GM23248 (cell line): ENCODE measurements at regions not wholly inside any gene's neighbourhood (a gene's known extent, or its start where the extent isn't known, plus 50 kb on each side); places are given as distances from the start of the nearest gene placed in this dataset.
"Not testable (repeated sequence)": the region's sequence is repeated elsewhere in the genome, so short reads cannot be mapped to it uniquely, and the experiment has no call there.

Source experiments
- DNase-seq: peaks from one replicate; pipeline ENCODE4 v3.0.0-alpha.2; 2015
- H2AFZ ChIP-seq: fragments of 200-600 bp; sonication (generic); 2 replicates; pipeline ENCODE4 v1.6.1; 2016; ENCODE audit warnings: antibody characterized with exemption
- H3F3A ChIP-seq: fragments of 200-600 bp; sonication (generic); 2 replicates; pipeline ENCODE4 v1.6.1; 2016; ENCODE audit warnings: mild to moderate bottlenecking, antibody characterized with exemption, mixed run types; ENCODE audit not compliant: insufficient read depth
- H3K27ac ChIP-seq: fragments of 200-600 bp; sonication (generic); 2 replicates; pipeline ENCODE4 v1.5.1; 2016; ENCODE audit warnings: mild to moderate bottlenecking
- H3K27me3 ChIP-seq: fragments of 200-600 bp; sonication (generic); replicated peaks from 2 replicates; pipeline ENCODE4 v1.6.1; 2016; ENCODE audit warnings: mild to moderate bottlenecking; ENCODE audit not compliant: insufficient read depth
- H3K36me3 ChIP-seq: fragments of 200-600 bp; sonication (generic); 2 replicates; pipeline ENCODE4 v1.6.1; 2016; ENCODE audit warnings: low read depth, mild to moderate bottlenecking
- H3K4me1 ChIP-seq: fragments of 200-600 bp; sonication (generic); 2 replicates; pipeline ENCODE4 v1.6.1; 2016; ENCODE audit warnings: mild to moderate bottlenecking; ENCODE audit not compliant: insufficient read depth
- H3K4me2 ChIP-seq: fragments of 200-600 bp; sonication (generic); one replicate; pipeline ENCODE4 v1.6.1; 2016; ENCODE audit warnings: mild to moderate bottlenecking; ENCODE audit not compliant: unreplicated experiment
- H3K4me3 ChIP-seq: fragments of 200-600 bp; sonication (generic); 2 replicates; pipeline ENCODE4 v1.5.1; 2016; ENCODE audit warnings: mild to moderate bottlenecking
- H3K79me2 ChIP-seq: fragments of 200-600 bp; sonication (generic); 2 replicates; pipeline ENCODE4 v1.6.1; 2016; ENCODE audit warnings: mild to moderate bottlenecking; ENCODE audit not compliant: insufficient read depth
- H3K9ac ChIP-seq: fragments of 200-600 bp; sonication (generic); 2 replicates; pipeline ENCODE4 v1.6.1; 2016; ENCODE audit warnings: mild to moderate bottlenecking
- H3K9me2 ChIP-seq: fragments of 200-600 bp; sonication (generic); 2 replicates; pipeline ENCODE4 v1.6.1; 2016; ENCODE audit warnings: mixed run types, mild to moderate bottlenecking, moderate library complexity; ENCODE audit not compliant: insufficient read depth
- H3K9me3 ChIP-seq: fragments of 200-600 bp; sonication (generic); one replicate; pipeline ENCODE4 v1.6.1; 2017; ENCODE audit warnings: low read depth
- H4K20me1 ChIP-seq: fragments of 200-600 bp; sonication (generic); 2 replicates; pipeline ENCODE4 v1.6.0; 2016; ENCODE audit not compliant: insufficient read depth
- EZH2 ChIP-seq: fragments of 200-600 bp; sonication (generic); IDR thresholded peaks from 2 replicates; pipeline ENCODE4 v1.6.1; 2018; ENCODE audit warnings: antibody characterized with exemption, mild to moderate bottlenecking; ENCODE audit not compliant: insufficient read depth, poor library complexity, severe bottlenecking
- EZH2phosphoT487 ChIP-seq: fragments of 200-600 bp; sonication (generic); IDR thresholded peaks from 2 replicates; pipeline ENCODE4 v1.6.1; 2018; ENCODE audit warnings: antibody characterized with exemption, moderate library complexity, mild to moderate bottlenecking, low read depth; ENCODE audit not compliant: insufficient read depth
- WGBS, 2 experiments: methylation state at CpG; one replicate each; pipeline ENCODE4 v1.1.6; 2015 to 2017; ENCODE audit warnings: low lambda C conversion rate in 2 of 2, low coverage in 1 of 2; ENCODE audit errors: missing lambda C conversion rate in 2 of 2; 5-methylcytosine and 5-hydroxymethylcytosine counted together
- in situ Hi-C: fragments of 300-500 bp; cut with MboI; formaldehyde crosslinking; loops from 2 replicates; pipeline ENCODE4 v1.15.0; 2020

- H3K79me2 ChIP-seq, result no peaks in the 10 kb centered on the region
- peak; percentile 33 for DNase-seq
- no peak overlapping the region for H3K9ac ChIP-seq
- in situ Hi-C loops, result no loop called here
- no peak overlapping the region for H3K4me2 ChIP-seq
- no peak overlapping the region for H3K27ac ChIP-seq
- no peaks in the 10 kb centered on the region for H3K9me3 ChIP-seq
- no peaks in the 10 kb centered on the region for H3F3A ChIP-seq
- no peaks in the 10 kb centered on the region for H4K20me1 ChIP-seq
- no peaks in the 10 kb centered on the region for H3K36me3 ChIP-seq
- no peaks in the 10 kb centered on the region for H3K4me1 ChIP-seq
- no peak overlapping the region for H2AFZ ChIP-seq
- no peaks in the 10 kb centered on the region for H3K9me2 ChIP-seq
- no peak for TF ChIP-seq EZH2
- TF ChIP-seq EZH2phosphoT487, result no peak
- no peaks in the 10 kb centered on the region for H3K27me3 ChIP-seq
- H3K4me3 ChIP-seq, result no peak overlapping the region
Measured at GRCh38 chr4:158958489-158959270, 144.2 kb upstream of the RAPGEF2 start.

GRCh38 chr4:158962393-158962792, 140.5 kb upstream of the RAPGEF2 start:
- Histone ChIP-seq H3K9me2 (no peaks in the 10 kb centered on the region), H3K27me3 (no peaks in the 10 kb centered on the region), H3K9me3 (no peaks in the 10 kb centered on the region), H4K20me1 (no peaks in the 10 kb centered on the region), H3K36me3 (no peaks in the 10 kb centered on the region), H3K79me2 (no peaks in the 10 kb centered on the region), H2AFZ (no peak overlapping the region), H3F3A (no peaks in the 10 kb centered on the region), H3K4me3 (no peak overlapping the region), H3K9ac (no peak overlapping the region), H3K27ac (no peak overlapping the region), H3K4me2 (no peak overlapping the region), H3K4me1 (no peaks in the 10 kb centered on the region)
- in situ Hi-C loops, result no loop called here
- DNase-seq, result no peak
- 54 to 58% methylated on average over 2 of the region's 2 CpGs for WGBS, 2 experiments
- no peak for TF ChIP-seq EZH2
- no peak for TF ChIP-seq EZH2phosphoT487

- H3K4me2 ChIP-seq, H3K9me2 ChIP-seq, H2AFZ ChIP-seq, H3K27me3 ChIP-seq, H3K4me3 ChIP-seq, H4K20me1 ChIP-seq, H3K4me1 ChIP-seq, in situ Hi-C loops, H3K36me3 ChIP-seq, H3F3A ChIP-seq, H3K79me2 ChIP-seq, H3K9me3 ChIP-seq, H3K27ac ChIP-seq, DNase-seq, H3K9ac ChIP-seq: not testable (repeated sequence)
- WGBS, 2 experiments, result 91 to 92% methylated on average over 2 of the region's 2 CpGs
Measured at GRCh38 chr4:158963282-158963681, 139.6 kb upstream of the RAPGEF2 start.

GRCh38 chr4:158964114-158964727, 138.7 kb upstream of the RAPGEF2 start:
- WGBS, 2 experiments, result 92 to 93% methylated on average over 5 of the region's 5 CpGs
- H3K4me1 ChIP-seq, result no peaks in the 10 kb centered on the region
- no peak for TF ChIP-seq EZH2
- TF ChIP-seq EZH2phosphoT487, result no peak
- H3F3A ChIP-seq, result no peaks in the 10 kb centered on the region
- no peaks in the 10 kb centered on the region; the same call in 1 of the 2 replicates for H3K27me3 ChIP-seq
- no peaks in the 10 kb centered on the region for H4K20me1 ChIP-seq
- no peak overlapping the region for H3K27ac ChIP-seq
- no peak overlapping the region for H3K9ac ChIP-seq
- in situ Hi-C loops, result no loop called here
- no peaks in the 10 kb centered on the region for H3K36me3 ChIP-seq
- H3K9me2 ChIP-seq, result no peaks in the 10 kb centered on the region
- H3K9me3 ChIP-seq, result no peaks in the 10 kb centered on the region
- H3K79me2 ChIP-seq, result no peaks in the 10 kb centered on the region
- H2AFZ ChIP-seq, result no peak overlapping the region
- no peak for DNase-seq
- no peak overlapping the region for H3K4me3 ChIP-seq
- no peak overlapping the region for H3K4me2 ChIP-seq

GRCh38 chr4:158964728-158965124, 138.2 kb upstream of the RAPGEF2 start:
- in situ Hi-C loops, result no loop called here

More at GRCh38 chr4:158964728-158965124, 138.2 kb upstream of the RAPGEF2 start:
- no peak for TF ChIP-seq EZH2
- no peak for TF ChIP-seq EZH2phosphoT487
- Histone ChIP-seq H3K4me3 (no peak overlapping the region), H4K20me1 (no peaks in the 10 kb centered on the region), H2AFZ (no peak overlapping the region), H3K36me3 (no peaks in the 10 kb centered on the region), H3K9me3 (no peaks in the 10 kb centered on the region), H3K4me2 (no peak overlapping the region), H3K4me1 (no peaks in the 10 kb centered on the region), H3K27ac (no peak overlapping the region), H3K79me2 (no peaks in the 10 kb centered on the region), H3K9ac (no peak overlapping the region), H3K9me2 (no peaks in the 10 kb centered on the region), H3F3A (no peaks in the 10 kb centered on the region), H3K27me3 (peaks cover 2% of the 10 kb centered on the region; the same call in 1 of the 2 replicates)
- no peak for DNase-seq
- 95 to 100% methylated on average over 1 of the region's 1 CpG for WGBS, 2 experiments
